ENCODE measurements at regions not wholly inside any gene's neighbourhood (a gene's known extent, or its start where the extent isn't known, plus 50 kb on each side); places are given as distances from the start of the nearest gene placed in this dataset.
"Not testable (repeated sequence)": the region's sequence is repeated elsewhere in the genome, so short reads cannot be mapped to it uniquely, and the experiment has no call there.

- DNase-seq = no peak
Measured at GRCh38 chr11:128146926-128147605, 440.3 kb downstream of the ETS1 start.

- DNase-seq = not testable (repeated sequence)
Measured at GRCh38 chr11:128140293-128140692, 447.1 kb downstream of the ETS1 start.

GRCh38 chr11:128135451-128135850, 451.9 kb downstream of the ETS1 start:
- DNase-seq = no peak

GRCh38 chr11:128133501-128133900, 453.9 kb downstream of the ETS1 start:
- no peak for DNase-seq

GRCh38 chr11:128130052-128130451, 457.3 kb downstream of the ETS1 start:
- DNase-seq = no peak

GRCh38 chr11:128125723-128126122, 461.6 kb downstream of the ETS1 start:
- no peak for DNase-seq

GRCh38 chr11:128116885-128117284, 470.5 kb downstream of the ETS1 start:
- no peak for DNase-seq

GRCh38 chr11:128116447-128116846, 470.9 kb downstream of the ETS1 start:
- no peak for DNase-seq

GRCh38 chr11:128105950-128106349, 481.4 kb downstream of the ETS1 start:
- no peak for DNase-seq

GRCh38 chr11:128105511-128105910, 481.8 kb downstream of the ETS1 start:
- DNase-seq = no peak

- no peak for DNase-seq
Measured at GRCh38 chr11:128103278-128103873, 484.0 kb downstream of the ETS1 start.

GRCh38 chr11:128098781-128099180, 488.6 kb downstream of the ETS1 start:
- DNase-seq = peak; percentile 52

GRCh38 chr11:128095466-128095981, 491.8 kb downstream of the ETS1 start:
- peak; percentile 56 for DNase-seq

GRCh38 chr11:128093689-128094088, 493.7 kb downstream of the ETS1 start:
- DNase-seq = no peak

GRCh38 chr11:128089962-128090361, 497.4 kb downstream of the ETS1 start:
- no peak for DNase-seq

GRCh38 chr11:128086794-128087193, 500.6 kb downstream of the ETS1 start:
- no peak for DNase-seq

GRCh38 chr11:128085276-128085675, 502.1 kb downstream of the ETS1 start:
- DNase-seq = no peak

GRCh38 chr11:128082574-128082973, 504.8 kb downstream of the ETS1 start:
- peak; percentile 12 for DNase-seq

GRCh38 chr11:128069665-128070064, 517.7 kb downstream of the ETS1 start:
- DNase-seq = no peak

- no peak for DNase-seq
Measured at GRCh38 chr11:128067780-128068179, 519.6 kb downstream of the ETS1 start.

- DNase-seq = no peak
Measured at GRCh38 chr11:128066399-128066798, 521.0 kb downstream of the ETS1 start.

- DNase-seq = no peak
Measured at GRCh38 chr11:128061281-128061871, 526.0 kb downstream of the ETS1 start.

GRCh38 chr11:128058580-128059208, 528.7 kb downstream of the ETS1 start:
- DNase-seq = no peak
